AG04450 (cell line): ENCODE measurements at regions not wholly inside any gene's neighbourhood (a gene's known extent, or its start where the extent isn't known, plus 50 kb on each side); places are given as distances from the start of the nearest gene placed in this dataset.

ENCODE experiments used
- CTCF ChIA-PET: fragments of 300-600, 350-600 bp; formaldehyde crosslinking; extraction: SDS; loops from one replicate; lab custom pipeline; 2022; ENCODE audit warnings: antibody characterized with exemption, inconsistent platforms; lab: Charles Lee
- POLR2A ChIA-PET: fragments of 350-600 bp; formaldehyde crosslinking; extraction: SDS; loops from one replicate; lab custom pipeline; 2021; ENCODE audit warnings: antibody characterized with exemption, inconsistent platforms; lab: Yijun Ruan, JAX
- DNase-seq: peaks from one replicate; pipeline ENCODE4 v3.0.0-alpha.2; 2011; ENCODE audit warnings: low read depth, low spot score
- H3K27ac ChIP-seq: one replicate; pipeline ENCODE4 v1.5.1; 2012; ENCODE audit warnings: low read depth, low read length, control low read depth
- H3K27me3 ChIP-seq: one replicate; pipeline ENCODE4 v1.6.0; 2012; ENCODE audit warnings: low read length; ENCODE audit not compliant: control insufficient read depth, insufficient read depth
- H3K4me3 ChIP-seq: 2 replicates; pipeline ENCODE4 v1.5.1; 2011; ENCODE audit warnings: mild to moderate bottlenecking, low read depth, low read length, control low read depth
- H3K9me3 ChIP-seq: 2 replicates; pipeline ENCODE4 v1.5.1; 2012; ENCODE audit warnings: low read length; ENCODE audit not compliant: control insufficient read depth, insufficient read depth
- TF ChIP-seq, protein P1 (sequence below): IDR thresholded peaks from 2 replicates; pipeline ENCODE4 v1.5.1; 2011; ENCODE audit warnings: low read depth, low read length, control low read depth, inconsistent platforms

DNA sequence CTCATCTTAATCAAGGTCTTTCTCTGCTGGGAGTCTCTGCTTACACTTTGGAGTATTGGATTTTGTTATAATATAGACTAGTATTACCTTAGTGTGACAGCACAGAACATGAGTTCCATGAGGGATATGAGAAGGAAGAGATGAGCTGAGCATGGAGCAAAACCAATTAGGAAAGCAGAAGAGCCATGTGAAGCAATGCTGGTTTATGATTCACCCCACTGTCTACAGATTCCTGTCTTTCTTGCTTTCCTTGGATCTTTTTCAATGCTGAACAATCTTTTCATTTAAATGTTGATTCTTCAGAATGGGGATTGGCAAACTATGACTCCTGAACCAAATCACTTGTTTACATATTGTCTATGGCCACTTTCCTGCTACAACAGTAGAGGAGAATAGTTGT is 70.4 kb upstream of the KITLG start:
- ChIA-PET CTCF (interaction anchor here (1.3 to 1.6 kb wide), 2 partner anchors 343 to 368 kb away, joined by 3 to 5 read pairs; no protein-coding TSS in a partner anchor), POLR2A (no interaction called here)
- DNase-seq: peak; percentile 45
- TF ChIP-seq, protein P1, sequence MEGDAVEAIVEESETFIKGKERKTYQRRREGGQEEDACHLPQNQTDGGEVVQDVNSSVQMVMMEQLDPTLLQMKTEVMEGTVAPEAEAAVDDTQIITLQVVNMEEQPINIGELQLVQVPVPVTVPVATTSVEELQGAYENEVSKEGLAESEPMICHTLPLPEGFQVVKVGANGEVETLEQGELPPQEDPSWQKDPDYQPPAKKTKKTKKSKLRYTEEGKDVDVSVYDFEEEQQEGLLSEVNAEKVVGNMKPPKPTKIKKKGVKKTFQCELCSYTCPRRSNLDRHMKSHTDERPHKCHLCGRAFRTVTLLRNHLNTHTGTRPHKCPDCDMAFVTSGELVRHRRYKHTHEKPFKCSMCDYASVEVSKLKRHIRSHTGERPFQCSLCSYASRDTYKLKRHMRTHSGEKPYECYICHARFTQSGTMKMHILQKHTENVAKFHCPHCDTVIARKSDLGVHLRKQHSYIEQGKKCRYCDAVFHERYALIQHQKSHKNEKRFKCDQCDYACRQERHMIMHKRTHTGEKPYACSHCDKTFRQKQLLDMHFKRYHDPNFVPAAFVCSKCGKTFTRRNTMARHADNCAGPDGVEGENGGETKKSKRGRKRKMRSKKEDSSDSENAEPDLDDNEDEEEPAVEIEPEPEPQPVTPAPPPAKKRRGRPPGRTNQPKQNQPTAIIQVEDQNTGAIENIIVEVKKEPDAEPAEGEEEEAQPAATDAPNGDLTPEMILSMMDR: no peak
- no peak overlapping the region for H3K27ac ChIP-seq
- no peaks in the 10 kb centered on the region for H3K27me3 ChIP-seq
- no peak overlapping the region for H3K4me3 ChIP-seq
- no peaks in the 10 kb centered on the region for H3K9me3 ChIP-seq

DNA sequence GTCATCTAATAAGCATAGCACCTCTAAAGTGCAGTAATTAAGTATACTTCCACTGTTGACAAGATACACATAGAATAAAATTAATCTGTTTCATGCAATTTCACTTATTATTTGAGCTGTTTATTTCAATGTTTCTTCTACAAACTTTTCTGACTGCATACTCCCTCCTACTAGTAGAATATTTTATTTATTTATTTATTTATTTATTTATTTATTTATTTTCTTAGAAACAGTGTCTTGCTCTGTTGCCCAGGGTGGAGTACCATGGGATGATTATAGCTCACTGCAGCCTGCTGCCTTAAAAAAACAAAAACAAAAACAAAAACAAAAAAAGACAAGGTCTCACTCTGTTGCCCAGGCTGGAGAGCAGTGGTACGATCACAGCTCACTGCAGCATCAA is 68.4 kb upstream of the KITLG start:
- ChIA-PET POLR2A (interaction anchor here (0.7 kb wide), 1 partner anchor 9 kb away, joined by 6 read pairs; no protein-coding TSS in a partner anchor), CTCF (no interaction called here)
- Histone ChIP-seq H3K4me3 (no peak overlapping the region), H3K27ac (no peak overlapping the region), H3K9me3 (no peaks in the 10 kb centered on the region), H3K27me3 (no peaks in the 10 kb centered on the region)
- no peak for DNase-seq
- TF ChIP-seq, protein P1: no peak

- Histone ChIP-seq H3K27me3 (no peaks in the 10 kb centered on the region), H3K4me3 (no peak overlapping the region), H3K27ac (no peak overlapping the region), H3K9me3 (no peaks in the 10 kb centered on the region)
- ChIA-PET CTCF (no interaction called here), POLR2A (no interaction called here)
- DNase-seq: no peak
- TF ChIP-seq, protein P1: no peak
Observed at GRCh38 chr12:88646824-88647223, 66.6 kb upstream of the KITLG start.

DNA sequence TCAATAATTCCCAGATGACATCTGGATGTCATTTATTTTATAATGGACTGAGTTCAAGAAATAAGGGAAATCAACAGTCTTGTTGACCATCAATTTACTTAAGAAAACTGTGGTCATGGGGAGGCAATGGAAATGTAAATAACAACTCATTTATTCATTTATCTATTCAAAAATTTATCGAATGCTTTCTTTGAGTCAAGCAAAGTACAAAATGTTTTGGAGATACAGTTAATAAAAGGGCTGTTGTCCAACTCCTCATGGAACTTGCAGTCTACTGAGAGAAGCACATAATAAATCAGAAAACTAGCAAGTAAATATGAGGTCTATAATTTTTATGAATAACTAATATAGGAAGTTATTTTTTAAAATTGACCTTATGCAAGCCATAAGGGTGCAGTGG is 65.5 kb upstream of the KITLG start:
- H3K9me3 ChIP-seq: no peaks in the 10 kb centered on the region
- H3K27me3 ChIP-seq: no peaks in the 10 kb centered on the region
- TF ChIP-seq, protein P1: no peak
- ChIA-PET POLR2A (no interaction called here), CTCF (interaction anchor here (1.0 kb wide), 1 partner anchor 12 kb away, joined by 7 read pairs; no protein-coding TSS in a partner anchor)
- DNase-seq: no peak
- H3K4me3 ChIP-seq: no peak overlapping the region
- no peak overlapping the region for H3K27ac ChIP-seq

GRCh38 chr12:88644946-88645702 is 64.9 kb upstream of the KITLG start:
- POLR2A ChIA-PET: no interaction called here
- TF ChIP-seq, protein P1: no peak
- CTCF ChIA-PET: interaction anchor here (1.0 kb wide), 1 partner anchor 11 kb away, joined by 7 read pairs; no protein-coding TSS in a partner anchor

More at GRCh38 chr12:88644946-88645702, 64.9 kb upstream of the KITLG start:
- no peak for DNase-seq
- no peak overlapping the region for H3K4me3 ChIP-seq
- H3K27ac ChIP-seq: no peak overlapping the region
- H3K27me3 ChIP-seq: no peaks in the 10 kb centered on the region
- no peaks in the 10 kb centered on the region for H3K9me3 ChIP-seq
